Stimulated activated naive B cell treated with anti-CD40 and anti-IgM and Interleukin-4, amounts not matched to agents 10 μg/mL and 1 μg/mL and 100 μg/mL, for 72 hours (primary cell): ENCODE measurements at regions not wholly inside any gene's neighbourhood (a gene's known extent, or its start where the extent isn't known, plus 50 kb on each side); places are given as distances from the start of the nearest gene placed in this dataset.

ENCODE experiments used
- ATAC-seq, 2 donors: fragments of 150-1000 bp; cut with Tn5 transposase; replicated peaks; 2 replicates each; pipeline ENCODE4 v1.10.0; 2021; ENCODE audit warnings: moderate library complexity in 1 of 2
- DNase-seq: peaks from one replicate; pipeline ENCODE4 v3.0.0; 2021
- H3K27ac Mint-ChIP-seq: one replicate; pipeline ENCODE4 v1.8.0; 2022; ENCODE audit warnings: mild to moderate bottlenecking, mixed read lengths
- H3K27me3 Mint-ChIP-seq, 2 donors: one replicate each; pipeline ENCODE4 v1.8.0; 2022; ENCODE audit warnings: mixed read lengths in 2 of 2
- H3K36me3 Mint-ChIP-seq, 2 donors: one replicate each; pipeline ENCODE4 v1.8.0; 2022; ENCODE audit warnings: mixed read lengths in 2 of 2, mild to moderate bottlenecking in 1 of 2
- H3K4me1 Mint-ChIP-seq, 2 donors: one replicate each; pipeline ENCODE4 v1.8.0; 2022; ENCODE audit warnings: mixed read lengths in 2 of 2, mild to moderate bottlenecking in 1 of 2
- H3K4me3 Mint-ChIP-seq, 2 donors: one replicate each; pipeline ENCODE4 v1.8.0; 2022; ENCODE audit warnings: mild to moderate bottlenecking in 2 of 2, mixed read lengths in 2 of 2, moderate library complexity in 1 of 2
- H3K9me3 Mint-ChIP-seq, 2 donors: one replicate each; pipeline ENCODE4 v1.8.0; 2022; ENCODE audit warnings: mixed read lengths in 2 of 2, mild to moderate bottlenecking in 1 of 2

- Mint-ChIP-seq H3K4me3 (no peak overlapping the region), H3K27me3 (peaks cover 22 to 37% of the 10 kb centered on the region in 2 donors), H3K27ac (no peak overlapping the region), H3K9me3 (no peaks in the 10 kb centered on the region), H3K36me3 (no peaks in the 10 kb centered on the region), H3K4me1 (peaks cover 22% of the 10 kb centered on the region in 2 donors)
- no peak for DNase-seq
- no peak for ATAC-seq
These were observed 71.0 kb upstream of the TAF1B start for GRCh38 chr2:9772035-9772998.

DNA sequence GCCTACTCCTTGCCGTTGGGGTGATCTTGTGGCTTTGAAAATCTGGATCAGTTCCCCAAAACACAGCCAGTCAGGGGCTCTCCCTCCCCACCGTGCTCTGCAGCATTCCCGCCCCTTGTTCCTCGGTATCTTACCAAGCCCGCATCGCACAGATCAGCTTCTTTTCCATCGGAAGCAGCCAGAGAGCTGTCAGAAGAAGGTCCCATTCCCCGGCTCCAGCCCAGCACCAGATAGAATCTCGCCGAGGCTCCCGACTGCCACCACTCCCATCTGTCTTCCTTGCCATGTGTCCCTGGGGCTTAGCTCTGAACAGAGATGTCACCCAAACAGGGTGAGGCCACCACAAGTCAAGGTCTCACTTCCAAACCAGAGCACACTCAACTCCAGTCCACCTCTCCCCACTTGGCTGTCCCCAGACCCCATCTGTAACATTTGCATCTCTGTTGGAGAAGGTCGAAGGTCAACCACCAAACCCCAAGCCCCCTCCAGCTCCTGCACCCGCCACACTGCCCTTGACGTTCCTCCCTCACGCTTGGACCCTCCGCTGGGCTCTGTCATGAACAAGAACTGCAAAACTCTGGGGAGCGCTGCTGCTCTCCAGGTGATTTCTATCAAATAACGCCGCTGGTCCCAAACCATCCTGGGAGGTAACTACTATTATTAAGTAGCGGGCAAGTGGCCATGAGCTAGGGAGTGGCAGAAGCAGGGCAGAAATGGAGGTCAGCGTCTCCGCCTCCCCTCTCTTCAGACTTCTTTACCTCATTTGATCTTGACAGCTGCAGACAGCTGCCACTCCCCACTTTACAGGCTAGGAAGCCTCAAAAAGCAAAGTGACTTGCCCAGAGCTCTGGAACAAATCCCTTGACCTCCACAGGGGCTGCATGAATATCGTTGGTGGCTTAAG lies 70.0 kb upstream of the TAF1B start:
- Mint-ChIP-seq H3K36me3 (no peaks in the 10 kb centered on the region), H3K9me3 (no peaks in the 10 kb centered on the region), H3K4me1 (peaks cover 13 to 16% of the 10 kb centered on the region in 2 donors), H3K27ac (peak overlapping the region; percentile 31), H3K27me3 (peaks cover 17 to 29% of the 10 kb centered on the region in 2 donors), H3K4me3 (no peak overlapping the region)
- no peak for ATAC-seq
- DNase-seq: no peak

DNA sequence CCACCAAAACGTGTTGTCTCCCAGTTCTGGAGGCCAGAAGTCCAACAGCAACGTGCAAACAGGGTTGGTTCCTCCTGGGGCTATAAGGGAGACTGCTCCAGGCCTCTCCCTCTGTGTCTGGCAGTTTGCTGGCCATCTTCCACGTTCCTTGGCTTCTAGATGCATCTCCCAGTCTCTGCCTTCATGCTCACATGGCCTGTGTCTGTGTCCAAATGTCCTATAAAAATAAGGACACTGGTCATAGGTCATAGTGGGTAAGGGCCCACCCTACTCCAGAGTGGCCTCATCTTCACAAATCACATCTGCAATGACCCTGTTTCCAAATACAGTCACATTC lies 69.4 kb upstream of the TAF1B start:
- peaks cover 16 to 23% of the 10 kb centered on the region in 2 donors for H3K27me3 Mint-ChIP-seq
- no peak overlapping the region for H3K4me3 Mint-ChIP-seq
- peak overlapping the region; percentile 31 for H3K27ac Mint-ChIP-seq
- ATAC-seq: no peak
- no peak for DNase-seq
- H3K9me3 Mint-ChIP-seq: no peaks in the 10 kb centered on the region
- peaks cover 8 to 10% of the 10 kb centered on the region in 2 donors for H3K4me1 Mint-ChIP-seq
- no peaks in the 10 kb centered on the region for H3K36me3 Mint-ChIP-seq

- H3K4me3 Mint-ChIP-seq: no peak overlapping the region
- H3K27me3 Mint-ChIP-seq: peaks cover 12 to 19% of the 10 kb centered on the region in 2 donors
- no peak overlapping the region for H3K27ac Mint-ChIP-seq
- ATAC-seq (no peak), DNase-seq (no peak)
- peaks cover 6 to 8% of the 10 kb centered on the region in 2 donors for H3K4me1 Mint-ChIP-seq
- H3K9me3 Mint-ChIP-seq: no peaks in the 10 kb centered on the region
- H3K36me3 Mint-ChIP-seq: no peaks in the 10 kb centered on the region
These were observed 69.0 kb upstream of the TAF1B start for GRCh38 chr2:9774266-9774665.

- DNase-seq (no peak), ATAC-seq (no peak)
- Mint-ChIP-seq H3K27ac (no peak overlapping the region), H3K4me3 (no peak overlapping the region), H3K4me1 (peaks cover 4 to 15% of the 10 kb centered on the region in 2 donors), H3K27me3 (peaks cover 3 to 11% of the 10 kb centered on the region in 2 donors), H3K9me3 (no peaks in the 10 kb centered on the region), H3K36me3 (no peaks in the 10 kb centered on the region)
These were observed 67.9 kb upstream of the TAF1B start for GRCh38 chr2:9775351-9775750.

DNA sequence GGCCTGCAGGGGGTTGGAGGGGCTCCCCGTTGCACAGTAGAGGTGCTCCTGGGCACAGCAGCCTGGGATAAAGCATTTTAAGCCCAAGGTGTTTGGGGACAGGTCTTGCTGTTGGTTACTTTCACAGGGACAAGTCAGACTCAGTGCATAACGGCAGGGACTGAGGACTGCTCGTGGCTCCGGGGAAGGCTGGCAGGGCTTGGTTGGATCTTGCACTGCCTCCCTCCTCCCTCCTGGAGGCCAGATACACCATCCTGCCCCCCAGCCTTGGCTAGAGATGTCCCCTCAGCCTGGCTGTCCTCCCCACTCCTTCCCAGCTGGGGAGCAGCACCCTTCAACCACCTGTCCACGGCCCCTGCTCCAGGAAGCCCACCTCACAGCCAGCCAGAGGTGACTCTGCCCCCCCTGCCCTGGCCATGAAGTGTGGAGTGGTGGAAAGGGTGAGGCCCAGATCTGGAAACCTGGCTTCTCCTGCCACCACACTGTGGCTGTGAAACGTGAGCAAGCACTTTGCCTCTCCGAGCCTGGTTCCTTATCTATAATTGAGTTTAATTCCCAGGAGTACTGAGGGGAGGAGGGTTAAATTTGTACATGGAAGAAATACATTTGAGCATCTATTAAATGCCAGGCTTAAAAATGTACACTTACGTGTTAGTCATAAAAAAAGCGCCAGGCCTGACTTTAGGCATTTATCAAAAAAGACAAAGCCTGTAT lies 67.1 kb upstream of the TAF1B start:
- ATAC-seq (no peak), DNase-seq (no peak)
- Mint-ChIP-seq H3K36me3 (no peaks in the 10 kb centered on the region), H3K4me3 (no peak overlapping the region), H3K27ac (no peak overlapping the region), H3K9me3 (no peaks in the 10 kb centered on the region), H3K27me3 (peaks cover 0 to 5% of the 10 kb centered on the region in 2 donors), H3K4me1 (peaks cover 4 to 15% of the 10 kb centered on the region in 2 donors)

DNA sequence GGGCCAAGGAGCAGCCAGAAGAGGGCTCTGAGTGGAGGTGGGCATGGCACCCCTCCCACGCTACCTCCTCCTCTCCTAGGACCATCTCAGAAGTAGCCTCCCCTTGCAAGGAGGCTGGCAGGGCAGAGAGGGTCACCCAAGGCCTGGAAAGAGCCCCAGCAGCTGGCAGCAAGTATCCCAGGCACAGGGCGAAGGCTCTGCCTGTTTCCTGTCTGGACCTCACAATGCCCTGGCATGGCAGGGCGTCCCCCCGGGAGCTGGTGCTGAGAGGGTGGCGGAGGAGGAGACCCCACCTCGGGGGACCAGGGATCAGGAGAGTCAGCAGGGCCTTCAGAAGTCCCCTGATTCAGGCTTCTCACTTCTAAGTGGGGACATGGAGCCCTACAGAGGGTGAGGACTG lies 66.2 kb upstream of the TAF1B start:
- ATAC-seq: no peak
- Mint-ChIP-seq H3K27me3 (peaks cover 0 to 5% of the 10 kb centered on the region in 2 donors), H3K36me3 (no peaks in the 10 kb centered on the region), H3K27ac (no peak overlapping the region), H3K4me1 (peaks cover 4 to 15% of the 10 kb centered on the region in 2 donors), H3K4me3 (no peak overlapping the region), H3K9me3 (no peaks in the 10 kb centered on the region)
- no peak for DNase-seq

DNA sequence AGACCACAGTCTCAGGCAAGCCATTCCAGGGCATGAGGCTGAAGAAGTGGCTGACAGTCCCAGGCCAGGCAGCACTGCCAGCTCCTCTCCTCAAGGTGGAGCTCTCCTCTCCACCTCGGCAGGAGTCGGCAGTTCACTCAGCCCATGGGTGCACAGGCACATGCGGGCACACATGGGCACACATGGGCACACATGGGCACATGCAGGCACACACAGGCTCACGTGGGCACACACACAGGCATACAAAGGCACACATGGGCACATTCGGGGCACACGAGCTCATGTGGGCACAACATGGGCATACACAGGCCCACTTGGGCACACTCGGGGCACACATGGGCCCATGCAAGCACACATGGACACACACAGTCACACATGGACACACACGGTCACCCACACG lies 65.3 kb upstream of the TAF1B start:
- Mint-ChIP-seq H3K9me3 (no peaks in the 10 kb centered on the region), H3K4me3 (no peak overlapping the region), H3K36me3 (no peaks in the 10 kb centered on the region), H3K27me3 (peaks cover 0 to 4% of the 10 kb centered on the region in 2 donors), H3K27ac (no peak overlapping the region), H3K4me1 (peaks cover 4 to 15% of the 10 kb centered on the region in 2 donors)
- ATAC-seq (no peak), DNase-seq (no peak)

DNA sequence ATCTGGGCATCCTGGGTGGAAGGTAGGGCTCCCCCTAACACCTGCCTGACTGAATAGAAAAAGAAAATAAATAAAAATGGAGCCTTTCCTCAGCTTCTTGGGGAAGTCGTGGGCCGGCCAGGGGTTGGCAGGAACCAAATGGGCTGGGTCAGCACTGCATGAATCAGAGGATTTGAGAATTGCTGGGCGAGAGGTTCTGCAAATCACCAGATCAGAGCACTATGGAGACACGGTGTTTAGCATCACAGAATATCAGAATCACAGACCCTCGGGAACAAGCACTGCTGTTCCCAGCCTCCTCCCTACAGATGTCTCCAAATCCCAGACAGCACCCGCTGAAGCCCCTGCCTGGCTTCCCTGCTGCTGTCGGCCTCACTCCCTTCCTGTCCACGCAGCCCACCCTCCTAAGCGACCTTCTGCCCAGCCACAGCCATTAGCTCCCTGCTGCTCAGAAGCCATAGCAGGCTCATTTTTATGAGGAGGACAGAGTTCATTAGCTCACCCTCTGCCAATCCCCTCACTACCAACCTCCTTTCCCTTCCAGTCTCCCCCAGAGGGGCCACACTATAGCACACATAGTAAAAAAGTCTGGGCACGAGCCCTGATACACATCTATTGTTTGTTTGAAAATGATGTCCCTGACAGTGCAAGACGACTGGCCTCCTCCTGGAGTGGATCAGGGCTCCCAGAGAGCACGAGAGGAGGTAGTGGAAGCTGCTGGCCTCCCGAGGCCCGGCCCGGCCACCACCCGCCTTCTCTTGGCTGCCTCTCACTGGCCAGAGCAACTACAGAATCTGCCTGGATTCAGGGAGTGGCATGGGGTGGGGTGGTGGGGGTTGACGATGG lies 64.6 kb upstream of the TAF1B start:
- no peaks in the 10 kb centered on the region for H3K9me3 Mint-ChIP-seq
- no peaks in the 10 kb centered on the region for H3K27me3 Mint-ChIP-seq
- ATAC-seq (no peak), DNase-seq (no peak)
- H3K27ac Mint-ChIP-seq: no peak overlapping the region
- H3K4me1 Mint-ChIP-seq: peaks cover 4 to 15% of the 10 kb centered on the region in 2 donors
- H3K36me3 Mint-ChIP-seq: no peaks in the 10 kb centered on the region
- no peak overlapping the region for H3K4me3 Mint-ChIP-seq

- ATAC-seq (peak; percentile 49), DNase-seq (no peak)
- peak overlapping the region; percentile 51 for H3K27ac Mint-ChIP-seq
- peaks cover 4 to 15% of the 10 kb centered on the region in 2 donors for H3K4me1 Mint-ChIP-seq
- H3K36me3 Mint-ChIP-seq: no peaks in the 10 kb centered on the region
- H3K27me3 Mint-ChIP-seq: no peaks in the 10 kb centered on the region
- no peaks in the 10 kb centered on the region for H3K9me3 Mint-ChIP-seq
- H3K4me3 Mint-ChIP-seq: peak overlapping the region in 1 of 2 donors; percentile 41
These were observed 63.5 kb upstream of the TAF1B start for GRCh38 chr2:9779596-9780264.

GRCh38 chr2:9780368-9781130 lies 62.7 kb upstream of the TAF1B start:
- Mint-ChIP-seq H3K4me1 (peaks cover 4 to 15% of the 10 kb centered on the region in 2 donors), H3K9me3 (no peaks in the 10 kb centered on the region), H3K27ac (no peak overlapping the region), H3K4me3 (no peak overlapping the region), H3K36me3 (no peaks in the 10 kb centered on the region), H3K27me3 (no peaks in the 10 kb centered on the region)
- DNase-seq (no peak), ATAC-seq (no peak)

DNA sequence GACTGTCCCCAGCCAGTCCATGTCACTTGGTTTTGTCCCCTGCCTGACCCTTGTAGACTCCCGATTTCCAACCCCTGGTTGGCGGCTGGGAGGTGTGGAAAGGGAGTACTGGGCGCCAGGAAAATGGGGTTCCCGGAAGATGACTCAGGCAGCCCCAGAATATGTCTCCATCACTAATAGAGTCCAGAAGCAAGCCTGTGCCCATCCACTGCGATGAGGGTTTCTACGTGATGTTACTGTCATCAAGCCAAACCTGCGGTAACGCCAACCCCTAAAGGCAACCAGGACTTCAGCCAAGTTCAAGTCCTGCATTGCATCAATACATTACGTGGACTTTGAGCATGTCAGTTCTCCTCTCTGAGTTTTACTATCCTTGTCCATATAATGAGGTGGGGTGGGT lies 62.0 kb upstream of the TAF1B start:
- H3K27ac Mint-ChIP-seq: no peak overlapping the region
- ATAC-seq: no peak
- DNase-seq: no peak
- no peaks in the 10 kb centered on the region for H3K36me3 Mint-ChIP-seq
- H3K9me3 Mint-ChIP-seq: no peaks in the 10 kb centered on the region
- peaks cover 4 to 15% of the 10 kb centered on the region in 2 donors for H3K4me1 Mint-ChIP-seq
- H3K27me3 Mint-ChIP-seq: no peaks in the 10 kb centered on the region
- H3K4me3 Mint-ChIP-seq: no peak overlapping the region
